ENCODE measurements at regions not wholly inside any gene's neighbourhood (a gene's known extent, or its start where the extent isn't known, plus 50 kb on each side); places are given as distances from the start of the nearest gene placed in this dataset.

GRCh38 chr2:19846567-19846966 is 55.2 kb downstream of the TTC32 start:
- no peak for FAIRE-seq

- FAIRE-seq = no peak
Measured at GRCh38 chr2:19846030-19846429, 55.8 kb downstream of the TTC32 start.

- no peak for FAIRE-seq
Measured at GRCh38 chr2:19845323-19845920, 56.4 kb downstream of the TTC32 start.

GRCh38 chr2:19844750-19845149 is 57.0 kb downstream of the TTC32 start:
- no peak for FAIRE-seq

GRCh38 chr2:19843992-19844515 is 57.7 kb downstream of the TTC32 start:
- no peak for FAIRE-seq

- no peak for FAIRE-seq
Measured at GRCh38 chr2:19841918-19842693, 59.7 kb downstream of the TTC32 start.

- no peak for FAIRE-seq
Measured at GRCh38 chr2:19839438-19839837, 62.3 kb downstream of the TTC32 start.

GRCh38 chr2:19838616-19839015 is 63.2 kb downstream of the TTC32 start:
- FAIRE-seq = no peak

GRCh38 chr2:19837235-19837766 is 64.5 kb downstream of the TTC32 start:
- no peak for FAIRE-seq

- no peak for FAIRE-seq
Measured at GRCh38 chr2:19835781-19836281, 66.0 kb downstream of the TTC32 start.

- FAIRE-seq = no peak
Measured at GRCh38 chr2:19833978-19834377, 67.8 kb downstream of the TTC32 start.

- no peak for FAIRE-seq
Measured at GRCh38 chr2:19829672-19830071, 72.1 kb downstream of the TTC32 start.

GRCh38 chr2:19826874-19827273 is 74.9 kb downstream of the TTC32 start:
- no peak for FAIRE-seq

- FAIRE-seq = no peak
Measured at GRCh38 chr2:19823507-19823906, 78.3 kb downstream of the TTC32 start.

- no peak for FAIRE-seq
Measured at GRCh38 chr2:19819097-19820065, 82.4 kb downstream of the TTC32 start.

- no peak for FAIRE-seq
Measured at GRCh38 chr2:19818543-19818942, 83.2 kb downstream of the TTC32 start.

GRCh38 chr2:19818039-19818438 is 83.7 kb downstream of the TTC32 start:
- no peak for FAIRE-seq

- no peak for FAIRE-seq
Measured at GRCh38 chr2:19815746-19816145, 86.0 kb downstream of the TTC32 start.

GRCh38 chr2:19812166-19812565 is 89.6 kb downstream of the TTC32 start:
- FAIRE-seq = no peak

- no peak for FAIRE-seq
Measured at GRCh38 chr2:19811186-19811585, 90.6 kb downstream of the TTC32 start.

GRCh38 chr2:19810637-19811036 is 91.1 kb downstream of the TTC32 start:
- FAIRE-seq = no peak

GRCh38 chr2:19810148-19810547 is 91.6 kb downstream of the TTC32 start:
- FAIRE-seq = no peak

GRCh38 chr2:19809206-19809605 is 92.6 kb downstream of the TTC32 start:
- no peak for FAIRE-seq
